ENCODE measurements at regions not wholly inside any gene's neighbourhood (a gene's known extent, or its start where the extent isn't known, plus 50 kb on each side); places are given as distances from the start of the nearest gene placed in this dataset.

- Histone ChIP-seq H3K27me3 (ENCODE audit: control insufficient read depth in 2 of 2, insufficient read depth in 2 of 2, low read length in 2 of 2) (no peaks in the 10 kb centered on the region), H3K4me1 (ENCODE audit: control insufficient read depth in 2 of 2, insufficient read depth in 2 of 2, low read length in 2 of 2) (no peaks in the 10 kb centered on the region), H3K27ac (ENCODE audit: low read depth, low read length) (no peak overlapping the region), H3K36me3 (ENCODE audit: control insufficient read depth in 2 of 3, insufficient read depth in 3 of 3, low read length in 3 of 3) (no peaks in the 10 kb centered on the region), H3K9me3 (ENCODE audit: control insufficient read depth in 2 of 3, low read length in 3 of 3) (peaks cover 0 to 12% (median 0%) of the 10 kb centered on the region in 3 experiments), H3K4me3 (ENCODE audit: low read length) (no peak overlapping the region)
- H3K27me3 Mint-ChIP-seq = peaks cover 2 to 45% (median 37%) of the 10 kb centered on the region in 5 donors
- DNase-seq = no peak
- intact Hi-C loops (cut with micrococcal nuclease) = no loop called here
- ChIA-PET POLR2A (no interaction called here), CTCF (interaction anchor here (0.6 kb wide), 1 partner anchor 14 kb away, joined by 3 read pairs; no protein-coding TSS in a partner anchor)
- H3K4me3 Mint-ChIP-seq = no peak overlapping the region
- H3K36me3 Mint-ChIP-seq = peaks cover 0 to 10% (median 0%) of the 10 kb centered on the region in 5 donors
- peaks cover 0 to 3% (median 0%) of the 10 kb centered on the region in 7 donors for H3K4me1 Mint-ChIP-seq
- peaks cover 3 to 50% (median 22%) of the 10 kb centered on the region in 11 donors for H3K9me3 Mint-ChIP-seq
- H3K27ac Mint-ChIP-seq = no peak overlapping the region
- ATAC-seq = no peak
These were observed 117.0 kb upstream of the NFIA start for GRCh38 chr1:60965280-60965854.

- Mint-ChIP-seq H3K9me3 (peaks cover 3 to 50% (median 22%) of the 10 kb centered on the region in 11 donors), H3K4me3 (no peak overlapping the region), H3K27ac (no peak overlapping the region), H3K27me3 (peaks cover 3 to 40% (median 31%) of the 10 kb centered on the region in 5 donors), H3K36me3 (peaks cover 0 to 10% (median 0%) of the 10 kb centered on the region in 5 donors), H3K4me1 (peaks cover 0 to 3% (median 0%) of the 10 kb centered on the region in 7 donors)
- peaks cover 0 to 12% (median 0%) of the 10 kb centered on the region in 3 experiments for H3K9me3 ChIP-seq (ENCODE audit: control insufficient read depth in 2 of 3, low read length in 3 of 3)
- intact Hi-C loops (cut with micrococcal nuclease) = no loop called here
- CTCF ChIA-PET = no interaction called here
- ATAC-seq = no peak
- DNase-seq = no peak
- no peaks in the 10 kb centered on the region for H3K36me3 ChIP-seq (ENCODE audit: control insufficient read depth in 2 of 3, insufficient read depth in 3 of 3, low read length in 3 of 3)
- H3K27me3 ChIP-seq (ENCODE audit: control insufficient read depth in 2 of 2, insufficient read depth in 2 of 2, low read length in 2 of 2) = no peaks in the 10 kb centered on the region
- POLR2A ChIA-PET = no interaction called here
- H3K4me3 ChIP-seq (ENCODE audit: low read length) = no peak overlapping the region
- no peak overlapping the region for H3K27ac ChIP-seq (ENCODE audit: low read depth, low read length)
- no peaks in the 10 kb centered on the region for H3K4me1 ChIP-seq (ENCODE audit: control insufficient read depth in 2 of 2, insufficient read depth in 2 of 2, low read length in 2 of 2)
These were observed 119.0 kb upstream of the NFIA start for GRCh38 chr1:60963167-60963940.

- H3K27me3 ChIP-seq (ENCODE audit: control insufficient read depth in 2 of 2, insufficient read depth in 2 of 2, low read length in 2 of 2) = no peaks in the 10 kb centered on the region
- H3K4me1 ChIP-seq (ENCODE audit: control insufficient read depth in 2 of 2, insufficient read depth in 2 of 2, low read length in 2 of 2) = no peaks in the 10 kb centered on the region
- H3K9me3 ChIP-seq (ENCODE audit: control insufficient read depth in 2 of 3, low read length in 3 of 3) = peaks cover 0 to 12% (median 0%) of the 10 kb centered on the region in 3 experiments
- ChIA-PET POLR2A (no interaction called here), CTCF (no interaction called here)
- H3K27me3 Mint-ChIP-seq = peaks cover 1 to 39% (median 29%) of the 10 kb centered on the region in 5 donors
- no peak overlapping the region for H3K27ac ChIP-seq (ENCODE audit: low read depth, low read length)
- no peaks in the 10 kb centered on the region for H3K36me3 ChIP-seq (ENCODE audit: control insufficient read depth in 2 of 3, insufficient read depth in 3 of 3, low read length in 3 of 3)
- peaks cover 0 to 5% (median 0%) of the 10 kb centered on the region in 5 donors for H3K36me3 Mint-ChIP-seq
- intact Hi-C loops (cut with micrococcal nuclease) = no loop called here
- H3K4me1 Mint-ChIP-seq = peaks cover 0 to 2% (median 0%) of the 10 kb centered on the region in 7 donors
- DNase-seq (no peak), ATAC-seq (peak; percentile 40)
- H3K4me3 ChIP-seq (ENCODE audit: low read length) = no peak overlapping the region
- H3K4me3 Mint-ChIP-seq = no peak overlapping the region
- H3K9me3 Mint-ChIP-seq = peaks cover 0 to 36% (median 12%) of the 10 kb centered on the region in 11 donors
- no peak overlapping the region for H3K27ac Mint-ChIP-seq
These were observed 121.4 kb upstream of the NFIA start for GRCh38 chr1:60960891-60961461.

- Mint-ChIP-seq H3K27me3 (peaks cover 1 to 41% (median 29%) of the 10 kb centered on the region in 5 donors), H3K36me3 (peaks cover 0 to 2% (median 0%) of the 10 kb centered on the region in 5 donors), H3K4me3 (no peak overlapping the region), H3K9me3 (peaks cover 0 to 30% (median 8%) of the 10 kb centered on the region in 11 donors), H3K27ac (no peak overlapping the region), H3K4me1 (peaks cover 0 to 2% (median 0%) of the 10 kb centered on the region in 7 donors)
- ChIA-PET POLR2A (no interaction called here), CTCF (no interaction called here)
- intact Hi-C loops (cut with micrococcal nuclease) = no loop called here
- peaks cover 0 to 3% (median 0%) of the 10 kb centered on the region in 3 experiments for H3K9me3 ChIP-seq (ENCODE audit: control insufficient read depth in 2 of 3, low read length in 3 of 3)
- H3K27me3 ChIP-seq (ENCODE audit: control insufficient read depth in 2 of 2, insufficient read depth in 2 of 2, low read length in 2 of 2) = no peaks in the 10 kb centered on the region
- no peak overlapping the region for H3K27ac ChIP-seq (ENCODE audit: low read depth, low read length)
- H3K4me1 ChIP-seq (ENCODE audit: control insufficient read depth in 2 of 2, insufficient read depth in 2 of 2, low read length in 2 of 2) = no peaks in the 10 kb centered on the region
- H3K4me3 ChIP-seq (ENCODE audit: low read length) = no peak overlapping the region
- no peak for ATAC-seq
- DNase-seq = no peak
- H3K36me3 ChIP-seq (ENCODE audit: control insufficient read depth in 2 of 3, insufficient read depth in 3 of 3, low read length in 3 of 3) = no peaks in the 10 kb centered on the region
These were observed 122.7 kb upstream of the NFIA start for GRCh38 chr1:60959701-60960100.

GRCh38 chr1:60958001-60958400 lies 124.4 kb upstream of the NFIA start:
- intact Hi-C loops (cut with micrococcal nuclease) = no loop called here
- Histone ChIP-seq H3K4me1 (ENCODE audit: control insufficient read depth in 2 of 2, insufficient read depth in 2 of 2, low read length in 2 of 2) (no peaks in the 10 kb centered on the region), H3K36me3 (ENCODE audit: control insufficient read depth in 2 of 3, insufficient read depth in 3 of 3, low read length in 3 of 3) (no peaks in the 10 kb centered on the region), H3K9me3 (ENCODE audit: control insufficient read depth in 2 of 3, low read length in 3 of 3) (no peaks in the 10 kb centered on the region), H3K27ac (ENCODE audit: low read depth, low read length) (no peak overlapping the region), H3K27me3 (ENCODE audit: control insufficient read depth in 2 of 2, insufficient read depth in 2 of 2, low read length in 2 of 2) (no peaks in the 10 kb centered on the region), H3K4me3 (ENCODE audit: low read length) (no peak overlapping the region)
- DNase-seq (no peak), ATAC-seq (no peak)
- H3K4me1 Mint-ChIP-seq = peaks cover 0 to 2% (median 0%) of the 10 kb centered on the region in 7 donors
- no peak overlapping the region for H3K27ac Mint-ChIP-seq
- peaks cover 0 to 16% (median 0%) of the 10 kb centered on the region in 11 donors for H3K9me3 Mint-ChIP-seq
- H3K4me3 Mint-ChIP-seq = no peak overlapping the region
- ChIA-PET CTCF (no interaction called here), POLR2A (no interaction called here)
- H3K27me3 Mint-ChIP-seq = peaks cover 1 to 42% (median 24%) of the 10 kb centered on the region in 5 donors
- no peaks in the 10 kb centered on the region for H3K36me3 Mint-ChIP-seq

GRCh38 chr1:60956520-60956919 lies 125.8 kb upstream of the NFIA start:
- intact Hi-C loops (cut with micrococcal nuclease) = no loop called here
- H3K9me3 Mint-ChIP-seq = peaks cover 0 to 6% (median 0%) of the 10 kb centered on the region in 11 donors
- POLR2A ChIA-PET = no interaction called here

More at GRCh38 chr1:60956520-60956919, 125.8 kb upstream of the NFIA start:
- H3K9me3 ChIP-seq (ENCODE audit: control insufficient read depth in 2 of 3, low read length in 3 of 3) = no peaks in the 10 kb centered on the region
- no peak overlapping the region for H3K4me3 ChIP-seq (ENCODE audit: low read length)
- Mint-ChIP-seq H3K4me3 (no peak overlapping the region), H3K27me3 (peaks cover 1 to 38% (median 26%) of the 10 kb centered on the region in 5 donors), H3K36me3 (no peaks in the 10 kb centered on the region), H3K27ac (no peak overlapping the region), H3K4me1 (peaks cover 0 to 2% (median 0%) of the 10 kb centered on the region in 7 donors)
- no peaks in the 10 kb centered on the region for H3K27me3 ChIP-seq (ENCODE audit: control insufficient read depth in 2 of 2, insufficient read depth in 2 of 2, low read length in 2 of 2)
- CTCF ChIA-PET = no interaction called here
- DNase-seq (no peak), ATAC-seq (no peak)
- no peaks in the 10 kb centered on the region for H3K4me1 ChIP-seq (ENCODE audit: control insufficient read depth in 2 of 2, insufficient read depth in 2 of 2, low read length in 2 of 2)
- H3K27ac ChIP-seq (ENCODE audit: low read depth, low read length) = no peak overlapping the region
- no peaks in the 10 kb centered on the region for H3K36me3 ChIP-seq (ENCODE audit: control insufficient read depth in 2 of 3, insufficient read depth in 3 of 3, low read length in 3 of 3)
